ENCODE measurements at regions not wholly inside any gene's neighbourhood (a gene's known extent, or its start where the extent isn't known, plus 50 kb on each side); places are given as distances from the start of the nearest gene placed in this dataset.

GRCh38 chr11:110026858-110027626, 66.2 kb upstream of the ZC3H12C start:
- TF ChIP-seq EZH2 (IDR thresholded peaks at IDR 0.05; ENCODE audit: borderline replicate concordance, low read length) (no peak), CTCF (conservative IDR thresholded peaks at IDR 0.05 in 1 of 2, IDR thresholded peaks at IDR 0.05 in 1 of 2; ENCODE audit: extremely low read depth in 1 of 2, insufficient read depth in 1 of 2, low read depth in 1 of 2, low read length in 2 of 2) (no peak)
